DND-41 (cell line): ENCODE measurements at regions not wholly inside any gene's neighbourhood (a gene's known extent, or its start where the extent isn't known, plus 50 kb on each side); places are given as distances from the start of the nearest gene placed in this dataset.

Experiments
- ATAC-seq: fragments of 200-7000 bp; cut with Tn5 transposase; 3 replicates; pipeline ENCODE4 v1.9.1; 2021; ENCODE audit warnings: low read depth; ENCODE audit not compliant: insufficient read depth
- DNase-seq: peaks from one replicate; pipeline ENCODE4 v3.0.0-alpha.2; 2020
- H2AFZ ChIP-seq: 2 replicates; pipeline ENCODE4 v1.6.0; 2012; ENCODE audit warnings: low read depth, low read length
- H3K27ac ChIP-seq: 2 replicates; pipeline ENCODE4 v1.5.1; 2012; ENCODE audit warnings: low read length, inconsistent platforms
- H3K27me3 ChIP-seq: fragments of 200-600 bp; sonication (generic); 2 replicates; pipeline ENCODE4 v1.6.0; 2012; ENCODE audit warnings: low read length, mild to moderate bottlenecking, inconsistent platforms; ENCODE audit not compliant: insufficient read depth, poor library complexity
- H3K36me3 ChIP-seq: 2 replicates; pipeline ENCODE4 v1.5.1; 2012; ENCODE audit warnings: low read length, inconsistent platforms; ENCODE audit not compliant: insufficient read depth
- H3K4me1 ChIP-seq: 2 replicates; pipeline ENCODE4 v1.5.1; 2012; ENCODE audit warnings: mild to moderate bottlenecking, low read length; ENCODE audit not compliant: insufficient read depth
- H3K4me2 ChIP-seq: 2 replicates; pipeline ENCODE4 v1.6.0; 2012; ENCODE audit warnings: mild to moderate bottlenecking, moderate library complexity, low read length, inconsistent platforms; ENCODE audit not compliant: insufficient read depth
- H3K4me3 ChIP-seq, 2 experiments: fragments of 200-600 bp in 1 of 2; shearing (Covaris generic) in 1 of 2; 2 replicates each; pipeline ENCODE4 v1.5.1; 2012 to 2016; ENCODE audit warnings: inconsistent platforms in 2 of 2, low read length in 2 of 2, mild to moderate bottlenecking in 2 of 2, low read depth in 1 of 2, moderate library complexity in 1 of 2
- H3K79me2 ChIP-seq: 2 replicates; pipeline ENCODE4 v1.6.0; 2012; ENCODE audit warnings: low read length, inconsistent platforms; ENCODE audit not compliant: insufficient read depth
- H3K9ac ChIP-seq: 2 replicates; pipeline ENCODE4 v1.6.0; 2012; ENCODE audit warnings: low read depth, mild to moderate bottlenecking, inconsistent platforms, low read length, moderate library complexity
- H3K9me3 ChIP-seq: 2 replicates; pipeline ENCODE4 v1.5.1; 2012; ENCODE audit warnings: low read length, moderate library complexity, mild to moderate bottlenecking, inconsistent platforms; ENCODE audit not compliant: insufficient read depth, severe bottlenecking
- H4K20me1 ChIP-seq: 2 replicates; pipeline ENCODE4 v1.6.0; 2012; ENCODE audit warnings: low read length; ENCODE audit not compliant: insufficient read depth
- EZH2 ChIP-seq: IDR thresholded peaks from 3 replicates; pipeline ENCODE4 v1.6.1; 2012; ENCODE audit warnings: borderline replicate concordance, low read depth, mild to moderate bottlenecking, moderate library complexity, low read length, inconsistent platforms; ENCODE audit not compliant: severe bottlenecking
- TF ChIP-seq, protein P1 (sequence below): IDR thresholded peaks from 2 replicates; pipeline ENCODE4 v1.5.1; 2012; ENCODE audit warnings: borderline replicate concordance, low read length, moderate library complexity, mild to moderate bottlenecking; ENCODE audit not compliant: poor library complexity, severe bottlenecking; ENCODE audit errors: extremely low read depth

DNA sequence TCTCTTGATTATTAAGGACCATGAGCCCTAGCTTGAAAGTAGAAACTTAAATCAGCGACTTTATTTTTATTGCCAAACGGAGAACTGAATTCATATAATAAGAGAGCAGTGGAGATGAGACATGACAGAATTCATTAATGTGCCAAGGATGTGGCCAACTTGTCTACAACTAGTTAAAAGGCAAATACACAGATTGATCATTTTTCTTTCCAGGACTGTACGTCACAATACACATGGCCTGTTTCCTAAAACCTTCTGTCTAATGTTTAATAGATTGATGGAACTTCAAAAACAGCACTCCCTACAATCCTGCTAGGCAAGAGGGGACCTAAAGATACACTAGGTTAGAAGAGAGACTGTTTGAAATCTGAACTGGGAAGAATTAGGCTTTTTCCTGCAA is 647.8 kb downstream of the SATB2 start:
- no peaks in the 10 kb centered on the region for H3K27me3 ChIP-seq
- no peaks in the 10 kb centered on the region for H3K9me3 ChIP-seq
- H3K79me2 ChIP-seq = no peaks in the 10 kb centered on the region
- DNase-seq = no peak
- H3K9ac ChIP-seq = no peak overlapping the region
- no peak overlapping the region for H3K4me3 ChIP-seq
- H3K4me1 ChIP-seq = no peaks in the 10 kb centered on the region
- no peak overlapping the region for H3K4me2 ChIP-seq
- H3K36me3 ChIP-seq = no peaks in the 10 kb centered on the region
- ATAC-seq = no peak
- no peak overlapping the region for H2AFZ ChIP-seq
- TF ChIP-seq, protein P1, sequence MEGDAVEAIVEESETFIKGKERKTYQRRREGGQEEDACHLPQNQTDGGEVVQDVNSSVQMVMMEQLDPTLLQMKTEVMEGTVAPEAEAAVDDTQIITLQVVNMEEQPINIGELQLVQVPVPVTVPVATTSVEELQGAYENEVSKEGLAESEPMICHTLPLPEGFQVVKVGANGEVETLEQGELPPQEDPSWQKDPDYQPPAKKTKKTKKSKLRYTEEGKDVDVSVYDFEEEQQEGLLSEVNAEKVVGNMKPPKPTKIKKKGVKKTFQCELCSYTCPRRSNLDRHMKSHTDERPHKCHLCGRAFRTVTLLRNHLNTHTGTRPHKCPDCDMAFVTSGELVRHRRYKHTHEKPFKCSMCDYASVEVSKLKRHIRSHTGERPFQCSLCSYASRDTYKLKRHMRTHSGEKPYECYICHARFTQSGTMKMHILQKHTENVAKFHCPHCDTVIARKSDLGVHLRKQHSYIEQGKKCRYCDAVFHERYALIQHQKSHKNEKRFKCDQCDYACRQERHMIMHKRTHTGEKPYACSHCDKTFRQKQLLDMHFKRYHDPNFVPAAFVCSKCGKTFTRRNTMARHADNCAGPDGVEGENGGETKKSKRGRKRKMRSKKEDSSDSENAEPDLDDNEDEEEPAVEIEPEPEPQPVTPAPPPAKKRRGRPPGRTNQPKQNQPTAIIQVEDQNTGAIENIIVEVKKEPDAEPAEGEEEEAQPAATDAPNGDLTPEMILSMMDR = no peak
- TF ChIP-seq EZH2 = no peak
- H4K20me1 ChIP-seq = no peaks in the 10 kb centered on the region
- no peak overlapping the region for H3K27ac ChIP-seq

DNA sequence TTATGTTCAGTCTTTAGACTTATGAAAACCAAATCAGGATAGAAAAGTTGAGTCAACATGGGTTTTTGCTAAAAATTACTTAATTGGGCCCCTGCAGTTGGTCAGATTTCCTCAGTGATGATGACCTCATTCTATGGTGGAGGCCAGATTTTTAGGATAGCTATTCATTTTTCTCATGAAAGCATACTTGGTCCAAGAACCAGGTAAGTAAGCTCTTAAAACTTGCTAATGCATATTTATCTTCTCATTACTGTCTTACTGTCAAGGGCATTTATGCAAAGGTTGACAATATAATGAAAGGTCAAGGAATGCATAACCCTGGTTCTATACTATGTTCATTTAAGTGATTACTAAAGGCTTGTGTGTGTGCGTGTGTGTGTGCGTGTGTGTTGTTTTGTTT is 650.6 kb downstream of the SATB2 start:
- Histone ChIP-seq H3K27me3 (no peaks in the 10 kb centered on the region), H3K4me1 (no peaks in the 10 kb centered on the region), H3K9me3 (no peaks in the 10 kb centered on the region), H3K27ac (no peak overlapping the region), H3K4me2 (no peak overlapping the region), H4K20me1 (no peaks in the 10 kb centered on the region), H3K9ac (no peak overlapping the region), H3K36me3 (no peaks in the 10 kb centered on the region), H3K79me2 (no peaks in the 10 kb centered on the region), H2AFZ (no peak overlapping the region), H3K4me3 (no peak overlapping the region)
- DNase-seq = no peak
- ATAC-seq = no peak
- TF ChIP-seq EZH2 = no peak
- TF ChIP-seq, protein P1 = no peak

GRCh38 chr2:198795419-198795818 is 662.3 kb downstream of the SATB2 start:
- Histone ChIP-seq H3K4me1 (no peaks in the 10 kb centered on the region), H3K9me3 (no peaks in the 10 kb centered on the region), H3K79me2 (no peaks in the 10 kb centered on the region), H2AFZ (no peak overlapping the region), H3K9ac (no peak overlapping the region), H4K20me1 (no peaks in the 10 kb centered on the region), H3K27ac (no peak overlapping the region), H3K4me2 (no peak overlapping the region), H3K36me3 (no peaks in the 10 kb centered on the region), H3K27me3 (no peaks in the 10 kb centered on the region), H3K4me3 (no peak overlapping the region)
- no peak for ATAC-seq
- DNase-seq = no peak
- TF ChIP-seq, protein P1 = no peak
- no peak for TF ChIP-seq EZH2

GRCh38 chr2:198791623-198792022 is 666.1 kb downstream of the SATB2 start:
- Histone ChIP-seq H2AFZ (no peak overlapping the region), H3K4me1 (no peaks in the 10 kb centered on the region), H3K27ac (no peak overlapping the region), H3K4me2 (no peak overlapping the region), H3K9ac (no peak overlapping the region), H3K79me2 (no peaks in the 10 kb centered on the region), H3K36me3 (no peaks in the 10 kb centered on the region), H3K27me3 (no peaks in the 10 kb centered on the region), H3K4me3 (no peak overlapping the region), H4K20me1 (no peaks in the 10 kb centered on the region), H3K9me3 (no peaks in the 10 kb centered on the region)
- no peak for DNase-seq
- TF ChIP-seq EZH2 = no peak
- TF ChIP-seq, protein P1 = no peak
- ATAC-seq = no peak
